Astrocyte of the spinal cord (primary cell): ENCODE measurements at regions not wholly inside any gene's neighbourhood (a gene's known extent, or its start where the extent isn't known, plus 50 kb on each side); places are given as distances from the start of the nearest gene placed in this dataset.

Experiments used
- DNase-seq: peaks from one replicate; pipeline ENCODE4 v3.0.0; 2011; ENCODE audit warnings: low read depth, low spot score
- H3K4me3 ChIP-seq: 2 replicates; pipeline ENCODE4 v1.5.1; 2011; ENCODE audit warnings: low read depth, mild to moderate bottlenecking, low read length, moderate library complexity
- CTCF ChIP-seq: IDR thresholded peaks from 2 replicates; pipeline ENCODE4 v1.5.1; 2012; ENCODE audit warnings: low read depth, mild to moderate bottlenecking, low read length, inconsistent platforms
- in situ Hi-C: cut with HindIII; loops from 2 replicates; pipeline ENCODE4 v1.10.0; 2017; ENCODE audit warnings: low sequenced_read_pairs

GRCh38 chr22:49075150-49075549 lies 752.5 kb downstream of the BRD1 start:
- TF ChIP-seq CTCF: no peak
- DNase-seq: no peak
- in situ Hi-C loops: no loop called here
- H3K4me3 ChIP-seq: no peak overlapping the region

- in situ Hi-C loops: no loop called here
- no peak for TF ChIP-seq CTCF
Measured at GRCh38 chr22:49073873-49074417, 753.7 kb downstream of the BRD1 start.

GRCh38 chr22:49072996-49073645 lies 754.6 kb downstream of the BRD1 start:
- in situ Hi-C loops: no loop called here
- no peak for TF ChIP-seq CTCF
- DNase-seq: no peak
- no peak overlapping the region for H3K4me3 ChIP-seq

More at GRCh38 chr22:49073873-49074417, 753.7 kb downstream of the BRD1 start:
- no peak for DNase-seq
- H3K4me3 ChIP-seq: no peak overlapping the region

- TF ChIP-seq CTCF: no peak
- H3K4me3 ChIP-seq: no peak overlapping the region
- no peak for DNase-seq
- in situ Hi-C loops: no loop called here
Measured at GRCh38 chr22:49070501-49070900, 757.2 kb downstream of the BRD1 start.

- in situ Hi-C loops: no loop called here
- TF ChIP-seq CTCF: no peak
- no peak overlapping the region for H3K4me3 ChIP-seq
- no peak for DNase-seq
Measured at GRCh38 chr22:49068861-49069500, 758.7 kb downstream of the BRD1 start.

- no peak overlapping the region for H3K4me3 ChIP-seq
- in situ Hi-C loops: no loop called here
- DNase-seq: no peak
- TF ChIP-seq CTCF: no peak
Measured at GRCh38 chr22:49067504-49067903, 760.2 kb downstream of the BRD1 start.
